GM12892 (cell line): ENCODE measurements at regions not wholly inside any gene's neighbourhood (a gene's known extent, or its start where the extent isn't known, plus 50 kb on each side); places are given as distances from the start of the nearest gene placed in this dataset.

Source experiments
- DNase-seq: peaks from one replicate; pipeline ENCODE4 v3.0.0; 2011; ENCODE audit not compliant: insufficient read length
- FAIRE-seq: peaks from 2 replicates; lab custom pipeline; 2011; peaks lifted over from hg19 to GRCh38; lab: Jason Lieb, UNC
- POLR2A ChIP-seq: IDR thresholded peaks from 2 replicates; pipeline ENCODE4 v1.6.1; 2011; ENCODE audit warnings: low read depth, low read length, control low read depth
- POLR2AphosphoS5 ChIP-seq: IDR thresholded peaks from 2 replicates; pipeline ENCODE4 v1.6.1; 2011; ENCODE audit warnings: low read depth, low read length, control low read depth
- TAF1 ChIP-seq: IDR thresholded peaks from 2 replicates; pipeline ENCODE4 v1.6.1; 2011; ENCODE audit warnings: low read depth, mild to moderate bottlenecking, control low read depth, low read length, borderline replicate concordance

GRCh38 chr6:165854061-165854862, 191.2 kb upstream of the PDE10A start:
- no peak for DNase-seq
- no peak for FAIRE-seq
- TF ChIP-seq POLR2AphosphoS5 (no peak), TAF1 (no peak), POLR2A (no peak)

GRCh38 chr6:165852676-165853075, 189.6 kb upstream of the PDE10A start:
- no peak for FAIRE-seq
- DNase-seq: no peak
- no peak for TF ChIP-seq TAF1
- TF ChIP-seq POLR2AphosphoS5: no peak
- no peak for TF ChIP-seq POLR2A

- DNase-seq (peak; percentile 58), FAIRE-seq (peak; percentile 27)
- TF ChIP-seq POLR2AphosphoS5: no peak
- no peak for TF ChIP-seq TAF1
- no peak for TF ChIP-seq POLR2A
Measured at GRCh38 chr6:165850434-165851019, 187.5 kb upstream of the PDE10A start.

- FAIRE-seq: no peak
- no peak for TF ChIP-seq POLR2A
- TF ChIP-seq TAF1: no peak
- no peak for TF ChIP-seq POLR2AphosphoS5
Measured at GRCh38 chr6:165849534-165850430, 186.7 kb upstream of the PDE10A start.

GRCh38 chr6:165848086-165848426, 185.0 kb upstream of the PDE10A start:
- DNase-seq (no peak), FAIRE-seq (no peak)
- no peak for TF ChIP-seq POLR2AphosphoS5
- TF ChIP-seq POLR2A: no peak
- TF ChIP-seq TAF1: no peak

More at GRCh38 chr6:165849534-165850430, 186.7 kb upstream of the PDE10A start:
- no peak for DNase-seq

- DNase-seq (no peak), FAIRE-seq (no peak)
Measured at GRCh38 chr6:165847407-165848085, 184.5 kb upstream of the PDE10A start.

GRCh38 chr6:165846123-165846966, 183.3 kb upstream of the PDE10A start:
- DNase-seq (no peak), FAIRE-seq (no peak)
- TF ChIP-seq POLR2AphosphoS5: no peak
- no peak for TF ChIP-seq TAF1
- no peak for TF ChIP-seq POLR2A

More at GRCh38 chr6:165847407-165848085, 184.5 kb upstream of the PDE10A start:
- TF ChIP-seq POLR2AphosphoS5 (no peak), POLR2A (no peak), TAF1 (no peak)

GRCh38 chr6:165845493-165845892, 182.5 kb upstream of the PDE10A start:
- DNase-seq (no peak), FAIRE-seq (no peak)
- no peak for TF ChIP-seq TAF1
- TF ChIP-seq POLR2AphosphoS5: no peak
- no peak for TF ChIP-seq POLR2A

GRCh38 chr6:165844801-165845364, 181.8 kb upstream of the PDE10A start:
- TF ChIP-seq TAF1: no peak
- FAIRE-seq (no peak), DNase-seq (no peak)

- FAIRE-seq (no peak), DNase-seq (no peak)
- TF ChIP-seq POLR2AphosphoS5 (no peak), POLR2A (no peak), TAF1 (no peak)
Measured at GRCh38 chr6:165844232-165844631, 181.2 kb upstream of the PDE10A start.
